Hepatocyte (in vitro differentiated cells): ENCODE measurements at regions not wholly inside any gene's neighbourhood (a gene's known extent, or its start where the extent isn't known, plus 50 kb on each side); places are given as distances from the start of the nearest gene placed in this dataset.
"Not testable (repeated sequence)": the region's sequence is repeated elsewhere in the genome, so short reads cannot be mapped to it uniquely, and the experiment has no call there.

Experiments used
- DNase-seq: peaks from one replicate; pipeline ENCODE4 v3.0.0-alpha.2; 2016; ENCODE audit warnings: low spot score
- H2AFZ ChIP-seq: fragments of 200-600 bp; sonication (generic); 2 replicates; pipeline ENCODE4 v1.6.0; 2016; ENCODE audit warnings: antibody characterized with exemption, mild to moderate bottlenecking
- H3K27ac ChIP-seq: fragments of 200-600 bp; sonication (generic); 2 replicates; pipeline ENCODE4 v1.5.1; 2016; ENCODE audit warnings: mild to moderate bottlenecking
- H3K27me3 ChIP-seq: fragments of 200-600 bp; sonication (generic); 2 replicates; pipeline ENCODE4 v1.6.1; 2016
- H3K36me3 ChIP-seq: fragments of 200-600 bp; sonication (generic); replicated peaks from 2 replicates; pipeline ENCODE4 v1.5.1; 2016; ENCODE audit warnings: low read depth; ENCODE audit not compliant: insufficient read depth
- H3K4me1 ChIP-seq: fragments of 200-600 bp; sonication (generic); 2 replicates; pipeline ENCODE4 v1.5.1; 2016; ENCODE audit warnings: mild to moderate bottlenecking, moderate library complexity; ENCODE audit not compliant: insufficient read depth
- H3K4me2 ChIP-seq: fragments of 200-600 bp; sonication (generic); 2 replicates; pipeline ENCODE4 v1.6.0; 2016
- H3K4me3 ChIP-seq: fragments of 200-600 bp; sonication (generic); 2 replicates; pipeline ENCODE4 v1.5.1; 2016; ENCODE audit warnings: mild to moderate bottlenecking
- H3K79me2 ChIP-seq: fragments of 200-600 bp; sonication (generic); 2 replicates; pipeline ENCODE4 v1.6.0; 2017; ENCODE audit warnings: mild to moderate bottlenecking
- H3K9me2 ChIP-seq: fragments of 200-600 bp; sonication (generic); replicated peaks from 2 replicates; pipeline ENCODE4 v1.6.0; 2017; ENCODE audit warnings: mild to moderate bottlenecking; ENCODE audit not compliant: insufficient read depth
- H3K9me3 ChIP-seq: fragments of 200-600 bp; sonication (generic); 2 replicates; pipeline ENCODE4 v1.5.1; 2016; ENCODE audit warnings: low read depth, mild to moderate bottlenecking
- H4K20me1 ChIP-seq: fragments of 200-600 bp; sonication (generic); 2 replicates; pipeline ENCODE4 v1.6.0; 2016; ENCODE audit warnings: mild to moderate bottlenecking; ENCODE audit not compliant: insufficient read depth, poor library complexity, severe bottlenecking
- EZH2 ChIP-seq: fragments of 200-600 bp; sonication (generic); IDR thresholded peaks from 2 replicates; pipeline ENCODE4 v1.6.1; 2016; ENCODE audit warnings: antibody characterized with exemption, mild to moderate bottlenecking, borderline replicate concordance
- EZH2phosphoT487 ChIP-seq: fragments of 200-600 bp; sonication (generic); IDR thresholded peaks from one replicate; pipeline ENCODE4 v1.6.1; 2018; ENCODE audit warnings: antibody characterized with exemption, mild to moderate bottlenecking, low read depth, moderate library complexity; ENCODE audit not compliant: unreplicated experiment, severe bottlenecking
- WGBS: methylation state at CpG from one replicate; pipeline ENCODE4 v1.1.6; 2016; ENCODE audit warnings: low lambda C conversion rate; ENCODE audit errors: missing lambda C conversion rate; 5-methylcytosine and 5-hydroxymethylcytosine counted together
- TF ChIP-seq, protein P1 (sequence below): fragments of 200-600 bp; sonication (generic); IDR thresholded peaks from 2 replicates; pipeline ENCODE4 v1.5.1; 2016; ENCODE audit warnings: antibody characterized with exemption, mild to moderate bottlenecking; ENCODE audit not compliant: poor library complexity

DNA sequence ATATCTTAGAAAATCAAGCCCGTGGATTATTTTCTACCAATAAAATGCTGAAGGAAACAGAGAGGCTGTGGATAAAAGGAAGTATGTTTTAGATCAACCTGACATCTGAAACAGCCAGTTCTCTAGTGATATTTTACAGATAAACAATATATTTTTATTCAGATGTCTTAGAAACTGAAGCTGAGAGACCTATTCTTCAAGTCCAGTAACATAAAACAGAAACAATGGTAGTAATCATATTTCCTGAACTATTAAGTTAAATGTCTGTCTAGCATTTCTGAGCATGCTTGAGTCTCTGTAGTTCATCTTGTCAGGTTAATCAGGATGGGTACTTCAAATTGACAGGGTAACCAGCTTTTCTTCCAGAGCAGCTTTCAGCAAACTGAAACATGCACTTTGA is 449.6 kb upstream of the TOM1L1 start:
- Histone ChIP-seq H3K4me3 (no peak overlapping the region), H3K27ac (no peak overlapping the region), H3K4me2 (no peak overlapping the region), H3K4me1 (no peaks in the 10 kb centered on the region), H4K20me1 (no peaks in the 10 kb centered on the region), H3K79me2 (no peaks in the 10 kb centered on the region), H2AFZ (no peak overlapping the region), H3K27me3 (no peaks in the 10 kb centered on the region), H3K36me3 (no peaks in the 10 kb centered on the region), H3K9me2 (no peaks in the 10 kb centered on the region), H3K9me3 (no peaks in the 10 kb centered on the region)
- TF ChIP-seq, protein P1, sequence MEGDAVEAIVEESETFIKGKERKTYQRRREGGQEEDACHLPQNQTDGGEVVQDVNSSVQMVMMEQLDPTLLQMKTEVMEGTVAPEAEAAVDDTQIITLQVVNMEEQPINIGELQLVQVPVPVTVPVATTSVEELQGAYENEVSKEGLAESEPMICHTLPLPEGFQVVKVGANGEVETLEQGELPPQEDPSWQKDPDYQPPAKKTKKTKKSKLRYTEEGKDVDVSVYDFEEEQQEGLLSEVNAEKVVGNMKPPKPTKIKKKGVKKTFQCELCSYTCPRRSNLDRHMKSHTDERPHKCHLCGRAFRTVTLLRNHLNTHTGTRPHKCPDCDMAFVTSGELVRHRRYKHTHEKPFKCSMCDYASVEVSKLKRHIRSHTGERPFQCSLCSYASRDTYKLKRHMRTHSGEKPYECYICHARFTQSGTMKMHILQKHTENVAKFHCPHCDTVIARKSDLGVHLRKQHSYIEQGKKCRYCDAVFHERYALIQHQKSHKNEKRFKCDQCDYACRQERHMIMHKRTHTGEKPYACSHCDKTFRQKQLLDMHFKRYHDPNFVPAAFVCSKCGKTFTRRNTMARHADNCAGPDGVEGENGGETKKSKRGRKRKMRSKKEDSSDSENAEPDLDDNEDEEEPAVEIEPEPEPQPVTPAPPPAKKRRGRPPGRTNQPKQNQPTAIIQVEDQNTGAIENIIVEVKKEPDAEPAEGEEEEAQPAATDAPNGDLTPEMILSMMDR: no peak
- TF ChIP-seq EZH2phosphoT487 (no peak), EZH2 (no peak)
- WGBS: 52% methylated on average over 1 of the region's 1 CpG
- DNase-seq: no peak

DNA sequence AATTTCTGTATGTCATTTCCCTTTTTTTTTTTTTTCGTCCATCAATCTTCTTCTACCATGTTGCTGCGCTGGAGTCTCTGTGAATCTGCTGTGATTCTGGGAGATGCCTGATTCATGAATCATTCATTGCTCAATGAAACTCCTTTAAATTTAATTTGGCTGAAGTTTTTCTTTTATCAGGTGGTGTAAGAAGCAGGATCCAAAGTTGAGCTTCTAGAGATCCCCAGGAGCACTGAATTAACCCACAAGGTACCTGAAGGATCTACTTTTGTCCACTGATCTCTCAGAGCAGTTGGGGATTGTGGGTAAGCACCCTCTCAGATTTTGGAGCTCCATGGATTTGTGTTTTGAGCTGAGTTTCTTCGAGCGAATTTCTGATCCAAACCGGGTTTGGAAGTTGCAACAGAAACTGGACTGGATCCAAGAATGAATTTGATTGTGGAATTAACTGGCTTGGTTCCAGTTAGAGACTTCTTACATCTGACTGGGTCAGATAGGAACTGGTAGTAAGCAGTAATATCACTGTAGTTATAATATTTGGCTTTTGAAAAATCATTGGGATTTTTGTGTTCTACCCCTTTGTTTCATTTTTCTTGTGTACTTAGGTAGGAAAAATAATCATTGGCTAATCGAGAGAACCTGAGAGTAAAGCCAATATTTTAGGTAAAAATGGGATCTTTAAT is 447.8 kb upstream of the TOM1L1 start:
- H3K27me3 ChIP-seq: no peaks in the 10 kb centered on the region
- no peak for DNase-seq
- H3K4me3 ChIP-seq: no peak overlapping the region
- H3K79me2 ChIP-seq: no peaks in the 10 kb centered on the region
- H3K4me1 ChIP-seq: no peaks in the 10 kb centered on the region
- 91% methylated on average over 6 of the region's 6 CpGs for WGBS
- H3K4me2 ChIP-seq: no peak overlapping the region
- no peak for TF ChIP-seq EZH2phosphoT487
- TF ChIP-seq, protein P1: no peak
- no peak for TF ChIP-seq EZH2
- H3K9me2 ChIP-seq: no peaks in the 10 kb centered on the region
- no peaks in the 10 kb centered on the region for H3K36me3 ChIP-seq
- no peaks in the 10 kb centered on the region for H3K9me3 ChIP-seq
- H3K27ac ChIP-seq: no peak overlapping the region
- no peaks in the 10 kb centered on the region for H4K20me1 ChIP-seq
- no peak overlapping the region for H2AFZ ChIP-seq

DNA sequence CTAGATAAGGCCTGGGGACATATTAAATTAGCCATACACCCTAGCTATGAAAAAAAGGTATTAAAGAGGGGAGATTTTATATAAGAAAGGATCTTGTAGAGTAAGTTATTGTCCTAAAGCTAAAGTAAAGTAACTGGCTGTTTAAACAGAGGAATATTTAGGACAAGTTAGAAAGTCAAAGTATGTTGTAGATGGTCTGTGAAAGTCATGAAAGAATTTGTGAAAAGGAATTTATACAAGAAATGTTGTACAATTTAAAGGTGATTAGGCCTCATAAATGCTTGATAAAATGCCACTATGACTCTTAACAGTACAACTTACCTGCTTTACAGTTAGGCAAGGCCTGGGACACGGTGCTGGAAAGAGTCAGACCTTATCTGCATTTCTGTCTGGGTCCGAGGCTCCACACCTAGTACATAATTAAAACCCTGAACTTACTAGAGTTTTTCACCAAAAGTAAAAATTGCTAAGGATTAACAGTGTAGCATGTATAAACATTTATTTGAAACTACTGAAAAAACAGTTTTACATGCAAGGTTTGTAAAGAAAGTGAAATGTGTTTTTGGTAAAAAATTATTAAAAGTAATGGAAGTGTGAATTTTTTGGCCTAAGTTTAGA is 445.3 kb upstream of the TOM1L1 start:
- no peak overlapping the region for H3K4me3 ChIP-seq
- no peaks in the 10 kb centered on the region for H3K36me3 ChIP-seq
- H3K27ac ChIP-seq: no peak overlapping the region
- H3K9me2 ChIP-seq: no peaks in the 10 kb centered on the region
- H3K4me1 ChIP-seq: no peaks in the 10 kb centered on the region
- H3K79me2 ChIP-seq: no peaks in the 10 kb centered on the region
- TF ChIP-seq, protein P1: no peak
- TF ChIP-seq EZH2phosphoT487 (no peak), EZH2 (no peak)
- H2AFZ ChIP-seq: no peak overlapping the region
- no peak for DNase-seq
- no peaks in the 10 kb centered on the region for H3K27me3 ChIP-seq
- no peaks in the 10 kb centered on the region for H4K20me1 ChIP-seq
- no peak overlapping the region for H3K4me2 ChIP-seq
- WGBS: 72% methylated on average over 2 of the region's 2 CpGs
- no peaks in the 10 kb centered on the region for H3K9me3 ChIP-seq

DNA sequence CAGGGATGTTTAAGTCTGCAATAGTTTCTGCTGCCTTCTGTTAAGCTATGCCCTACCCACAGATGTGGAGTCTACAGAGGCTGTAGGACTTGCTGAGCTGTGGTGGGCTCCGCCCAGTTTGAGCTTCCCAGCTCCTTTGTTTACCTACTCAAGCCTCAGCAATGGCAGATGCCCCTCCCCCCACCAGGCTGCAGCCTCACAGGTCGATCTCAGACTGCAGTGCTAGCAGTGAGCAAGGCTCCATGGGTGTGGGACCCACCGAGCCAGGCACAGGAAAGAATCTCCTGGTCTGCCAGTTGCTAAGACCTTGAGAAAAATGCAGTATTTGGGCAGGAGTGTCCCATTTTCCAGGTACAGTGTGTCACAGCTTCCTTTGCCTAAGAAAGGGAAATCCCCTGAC is 435.2 kb upstream of the TOM1L1 start:
- not testable (repeated sequence) for H3K79me2 ChIP-seq, H4K20me1 ChIP-seq, H3K9me3 ChIP-seq, H3K4me1 ChIP-seq, H3K9me2 ChIP-seq, H3K4me2 ChIP-seq, H3K27ac ChIP-seq, H3K4me3 ChIP-seq, H2AFZ ChIP-seq, H3K27me3 ChIP-seq, H3K36me3 ChIP-seq, DNase-seq
- WGBS: 81% methylated on average over 3 of the region's 3 CpGs
